T-cell (primary cell): ENCODE measurements at regions not wholly inside any gene's neighbourhood (a gene's known extent, or its start where the extent isn't known, plus 50 kb on each side); places are given as distances from the start of the nearest gene placed in this dataset.

Experiments used
- ATAC-seq, 4 experiments: fragments of 200-7000 bp in 3 of 4; fragments of 150-1000 bp in 1 of 4; cut with Tn5 transposase; replicated peaks in 1 of 4; 1 replicate in 3 of 4; 2 replicates in 1 of 4; pipeline ENCODE4 v1.10.0; 2021; ENCODE audit warnings: moderate library complexity in 3 of 4, mild to moderate bottlenecking in 2 of 4, moderate number of reproducible peaks in 1 of 4
- CTCF ChIA-PET, 2 donors: fragments of 300-600 bp; sonication (Branson Sonifier 250); formaldehyde crosslinking; loops; one replicate each; lab custom pipeline; 2022; ENCODE audit warnings: antibody characterized with exemption in 2 of 2; lab: Charles Lee
- POLR2A ChIA-PET, 2 donors: fragments of 300-600 bp; sonication (Branson Sonifier 250); formaldehyde crosslinking; loops; one replicate each; lab custom pipeline; 2022; ENCODE audit warnings: antibody characterized with exemption in 2 of 2; lab: Charles Lee
- DNase-seq, 35 experiments: peaks; one replicate each; pipeline versions ENCODE4 v3.0.0 to v3.0.0-alpha.2; 2013 to 2023
- H3K27ac ChIP-seq: one replicate; pipeline ENCODE4 v1.5.1; 2013; ENCODE audit warnings: low read length
- H3K27me3 ChIP-seq, 2 experiments: replicated peaks in 1 of 2; 1 replicate in 1 of 2; 2 replicates in 1 of 2; pipeline versions ENCODE4 v1.6.1 to v1.7.0; 2013; ENCODE audit warnings: low read length in 1 of 2, mixed read lengths in 1 of 2; ENCODE audit not compliant: control insufficient read depth in 2 of 2, insufficient read depth in 2 of 2; ENCODE audit errors: extremely low read depth in 1 of 2
- H3K36me3 ChIP-seq, 2 donors: 1 replicate in 1 of 2; 2 replicates in 1 of 2; pipeline versions ENCODE4 v1.6.1 to v1.7.0; 2013; ENCODE audit warnings: low read length in 1 of 2; ENCODE audit not compliant: control insufficient read depth in 2 of 2, insufficient read depth in 1 of 2; ENCODE audit errors: extremely low read depth in 1 of 2
- H3K4me1 ChIP-seq, 2 experiments: 1 replicate in 1 of 2; 2 replicates in 1 of 2; pipeline versions ENCODE4 v1.6.1 to v1.7.0; 2013; ENCODE audit warnings: low read length in 2 of 2, mixed read lengths in 1 of 2; ENCODE audit not compliant: insufficient read depth in 2 of 2, control insufficient read depth in 1 of 2; ENCODE audit errors: extremely low read depth in 1 of 2
- H3K4me3 ChIP-seq, 2 donors: 1 replicate in 1 of 2; 2 replicates in 1 of 2; pipeline versions ENCODE4 v1.5.1 to v1.7.0; 2013; ENCODE audit warnings: mild to moderate bottlenecking in 2 of 2, low read length in 1 of 2, moderate library complexity in 1 of 2; ENCODE audit not compliant: control insufficient read depth in 1 of 2; ENCODE audit errors: extremely low read depth in 1 of 2
- H3K9me3 ChIP-seq: 2 replicates; pipeline ENCODE4 v1.7.0; 2013
- H3K27ac Mint-ChIP-seq, 2 donors: one replicate each; pipeline ENCODE4 v1.8.0; 2020 to 2021; ENCODE audit warnings: mild to moderate bottlenecking in 2 of 2, mixed read lengths in 2 of 2
- H3K27me3 Mint-ChIP-seq, 2 donors: one replicate each; pipeline ENCODE4 v1.8.0; 2021 to 2022; ENCODE audit warnings: mixed read lengths in 2 of 2
- H3K36me3 Mint-ChIP-seq: one replicate; pipeline ENCODE4 v1.8.0; 2021; ENCODE audit warnings: mixed read lengths
- H3K4me1 Mint-ChIP-seq, 3 donors: one replicate each; pipeline ENCODE4 v1.8.0; 2020 to 2022; ENCODE audit warnings: mixed read lengths in 3 of 3, mild to moderate bottlenecking in 1 of 3
- H3K4me3 Mint-ChIP-seq, 3 donors: one replicate each; pipeline ENCODE4 v1.8.0; 2020 to 2022; ENCODE audit warnings: mild to moderate bottlenecking in 3 of 3, mixed read lengths in 3 of 3, moderate library complexity in 3 of 3
- H3K9me3 Mint-ChIP-seq, 3 donors: one replicate each; pipeline ENCODE4 v1.8.0; 2020 to 2022; ENCODE audit warnings: mixed read lengths in 3 of 3
- WGBS: methylation state at CpG from one replicate; pipeline ENCODE4 v1.1.5; 2013; ENCODE audit warnings: missing lambda C conversion rate; ENCODE audit not compliant: insufficient coverage; 5-methylcytosine and 5-hydroxymethylcytosine counted together

- no peaks in the 10 kb centered on the region for H3K9me3 ChIP-seq
- peaks cover 54 to 58% of the 10 kb centered on the region in 2 experiments for H3K4me1 ChIP-seq
- no peak overlapping the region for H3K4me3 ChIP-seq
- no CpG with 5 or more reads among the region's 1 CpG for WGBS
- ATAC-seq (peak in 3 of 4 experiments; percentile 14 to 27 (median 20)), DNase-seq (no peak)
- POLR2A ChIA-PET, result interaction anchor here (0.5 to 5.5 kb wide), 19 partner anchors 40 to 1356 kb away, joined by 3 to 66 read pairs (median 4); partner anchors contain the start of gene BTG1 (in 2 of the 2)
- H3K27ac Mint-ChIP-seq, result peak overlapping the region; percentile 95 to 96
- peaks cover 0 to 12% (median 0%) of the 10 kb centered on the region in 3 donors for H3K9me3 Mint-ChIP-seq
- peak overlapping the region in 2 of 3 donors; percentile 41 to 84 for H3K4me3 Mint-ChIP-seq
- CTCF ChIA-PET, result interaction anchor here (0.7 to 1.7 kb wide), 7 partner anchors 10 to 1023 kb away, joined by 3 to 8 read pairs (median 3); no protein-coding TSS in a partner anchor
- H3K27ac ChIP-seq, result peak overlapping the region; percentile 81
- H3K36me3 Mint-ChIP-seq, result no peaks in the 10 kb centered on the region
- no peaks in the 10 kb centered on the region for H3K27me3 ChIP-seq
- H3K36me3 ChIP-seq, result no peaks in the 10 kb centered on the region
- peaks cover 87 to 89% (median 87%) of the 10 kb centered on the region in 3 donors for H3K4me1 Mint-ChIP-seq
- no peaks in the 10 kb centered on the region for H3K27me3 Mint-ChIP-seq
Measured at GRCh38 chr12:92404259-92404894, 258.7 kb upstream of the BTG1 start.

- Histone ChIP-seq H3K4me3 (no peak overlapping the region), H3K27ac (peak overlapping the region; percentile 81), H3K36me3 (no peaks in the 10 kb centered on the region), H3K4me1 (peaks cover 62 to 65% of the 10 kb centered on the region in 2 experiments), H3K27me3 (no peaks in the 10 kb centered on the region), H3K9me3 (no peaks in the 10 kb centered on the region)
- ChIA-PET CTCF (interaction anchor here (0.6 to 1.7 kb wide), 10 partner anchors 10 to 1022 kb away, joined by 3 to 8 read pairs (median 3); partner anchors contain the start of gene BTG1 (in 1 of the 2)), POLR2A (interaction anchor here (0.5 to 5.5 kb wide), 18 partner anchors 16 to 1357 kb away, joined by 3 to 66 read pairs (median 4); partner anchors contain the start of gene BTG1 (in 2 of the 2))
- 0% methylated on average over 1 of the region's 3 CpGs for WGBS
- H3K4me3 Mint-ChIP-seq, result peak overlapping the region; percentile 26 to 84 (median 41)
- peak overlapping the region; percentile 95 to 96 for H3K27ac Mint-ChIP-seq
- H3K9me3 Mint-ChIP-seq, result peaks cover 0 to 10% (median 0%) of the 10 kb centered on the region in 3 donors
- no peaks in the 10 kb centered on the region for H3K36me3 Mint-ChIP-seq
- H3K27me3 Mint-ChIP-seq, result no peaks in the 10 kb centered on the region
- peaks cover 89 to 90% (median 90%) of the 10 kb centered on the region in 3 donors for H3K4me1 Mint-ChIP-seq
- ATAC-seq, result peak; percentile 78 to 84 (median 79)
- DNase-seq, result peak in 32 of 35 experiments; percentile 30 to 88 (median 64)
Measured at GRCh38 chr12:92403210-92404175, 257.8 kb upstream of the BTG1 start.

GRCh38 chr12:92402415-92402814, 256.8 kb upstream of the BTG1 start:
- Histone ChIP-seq H3K4me3 (no peak overlapping the region), H3K27me3 (no peaks in the 10 kb centered on the region), H3K27ac (peak overlapping the region; percentile 81), H3K4me1 (peaks cover 70 to 73% of the 10 kb centered on the region in 2 experiments), H3K9me3 (no peaks in the 10 kb centered on the region), H3K36me3 (no peaks in the 10 kb centered on the region)
- CTCF ChIA-PET, result interaction anchor here in 1 of 2 donors (0.6 kb wide), 1 partner anchor 36 kb away, joined by 3 read pairs; no protein-coding TSS in a partner anchor
- H3K9me3 Mint-ChIP-seq, result peaks cover 0 to 4% (median 0%) of the 10 kb centered on the region in 3 donors
- POLR2A ChIA-PET, result interaction anchor here (0.5 to 5.5 kb wide), 4 partner anchors 169 to 257 kb away, joined by 3 to 66 read pairs (median 17); partner anchors contain the start of gene BTG1 (in 2 of the 2)
- H3K4me3 Mint-ChIP-seq, result peak overlapping the region in 1 of 3 donors; percentile 63
- no peak for DNase-seq
- H3K27ac Mint-ChIP-seq, result peak overlapping the region; percentile 95 to 96
- no CpG with 5 or more reads among the region's 1 CpG for WGBS
- H3K36me3 Mint-ChIP-seq, result no peaks in the 10 kb centered on the region
- no peak for ATAC-seq
- H3K27me3 Mint-ChIP-seq, result no peaks in the 10 kb centered on the region
- H3K4me1 Mint-ChIP-seq, result peaks cover 89 to 91% (median 90%) of the 10 kb centered on the region in 3 donors

GRCh38 chr12:92400006-92400405, 254.4 kb upstream of the BTG1 start:
- ATAC-seq (peak in 1 of 4 experiments; percentile 10), DNase-seq (peak in 3 of 35 experiments; percentile 6 to 36 (median 21))
- ChIA-PET CTCF (interaction anchor here in 1 of 2 donors (1.8 kb wide), 1 partner anchor 8 kb away, joined by 7 read pairs; no protein-coding TSS in a partner anchor), POLR2A (interaction anchor here in 1 of 2 donors (0.6 kb wide), 1 partner anchor 31 kb away, joined by 4 read pairs; no protein-coding TSS in a partner anchor)
- H3K27ac ChIP-seq, result peak overlapping the region; percentile 81
- no peaks in the 10 kb centered on the region for H3K36me3 Mint-ChIP-seq
- peaks cover 100% of the 10 kb centered on the region in 3 donors for H3K4me1 Mint-ChIP-seq
- peaks cover 81 to 85% of the 10 kb centered on the region in 2 experiments for H3K4me1 ChIP-seq
- peaks cover 0 to 9% (median 4%) of the 10 kb centered on the region in 3 donors for H3K9me3 Mint-ChIP-seq
- peak overlapping the region in 2 of 3 donors; percentile 0 to 60 for H3K4me3 Mint-ChIP-seq
- no peaks in the 10 kb centered on the region for H3K36me3 ChIP-seq
- peak overlapping the region; percentile 95 to 96 for H3K27ac Mint-ChIP-seq
- no peaks in the 10 kb centered on the region for H3K27me3 ChIP-seq
- H3K9me3 ChIP-seq, result no peaks in the 10 kb centered on the region
- H3K4me3 ChIP-seq, result no peak overlapping the region
- no peaks in the 10 kb centered on the region for H3K27me3 Mint-ChIP-seq
- 27% methylated on average over 3 of the region's 5 CpGs for WGBS

- no peaks in the 10 kb centered on the region for H3K9me3 ChIP-seq
- peaks cover 2 to 12% (median 8%) of the 10 kb centered on the region in 3 donors for H3K9me3 Mint-ChIP-seq
- H3K36me3 Mint-ChIP-seq, result peaks cover 7% of the 10 kb centered on the region
- 20% methylated on average over 2 of the region's 8 CpGs for WGBS
- POLR2A ChIA-PET, result interaction anchor here (0.6 to 1.6 kb wide), 14 partner anchors 33 to 945 kb away, joined by 3 to 33 read pairs (median 3); partner anchors contain the start of gene BTG1 (in 2 of the 2)
- peak overlapping the region; percentile 81 for H3K27ac ChIP-seq
- peak in 16 of 35 experiments; percentile 7 to 74 (median 33) for DNase-seq
- H3K4me3 ChIP-seq, result no peak overlapping the region
- peaks cover 100% of the 10 kb centered on the region in 3 donors for H3K4me1 Mint-ChIP-seq
- no peaks in the 10 kb centered on the region for H3K27me3 ChIP-seq
- peak; percentile 91 to 93 (median 92) for ATAC-seq
- no peaks in the 10 kb centered on the region for H3K27me3 Mint-ChIP-seq
- H3K4me1 ChIP-seq, result peaks cover 72 to 80% of the 10 kb centered on the region in 2 experiments
- peak overlapping the region; percentile 21 to 60 (median 47) for H3K4me3 Mint-ChIP-seq
- peak overlapping the region; percentile 95 to 96 for H3K27ac Mint-ChIP-seq
- H3K36me3 ChIP-seq, result no peaks in the 10 kb centered on the region
- CTCF ChIA-PET, result interaction anchor here (0.9 to 2.2 kb wide), 5 partner anchors 9 to 1017 kb away, joined by 3 to 9 read pairs (median 3); partner anchors contain the start of gene BTG1 (in 1 of the 2)
Measured at GRCh38 chr12:92398565-92399309, 253.1 kb upstream of the BTG1 start.
